ENCODE measurements at regions not wholly inside any gene's neighbourhood (a gene's known extent, or its start where the extent isn't known, plus 50 kb on each side); places are given as distances from the start of the nearest gene placed in this dataset.
"Not testable (repeated sequence)": the region's sequence is repeated elsewhere in the genome, so short reads cannot be mapped to it uniquely, and the experiment has no call there.

DNA sequence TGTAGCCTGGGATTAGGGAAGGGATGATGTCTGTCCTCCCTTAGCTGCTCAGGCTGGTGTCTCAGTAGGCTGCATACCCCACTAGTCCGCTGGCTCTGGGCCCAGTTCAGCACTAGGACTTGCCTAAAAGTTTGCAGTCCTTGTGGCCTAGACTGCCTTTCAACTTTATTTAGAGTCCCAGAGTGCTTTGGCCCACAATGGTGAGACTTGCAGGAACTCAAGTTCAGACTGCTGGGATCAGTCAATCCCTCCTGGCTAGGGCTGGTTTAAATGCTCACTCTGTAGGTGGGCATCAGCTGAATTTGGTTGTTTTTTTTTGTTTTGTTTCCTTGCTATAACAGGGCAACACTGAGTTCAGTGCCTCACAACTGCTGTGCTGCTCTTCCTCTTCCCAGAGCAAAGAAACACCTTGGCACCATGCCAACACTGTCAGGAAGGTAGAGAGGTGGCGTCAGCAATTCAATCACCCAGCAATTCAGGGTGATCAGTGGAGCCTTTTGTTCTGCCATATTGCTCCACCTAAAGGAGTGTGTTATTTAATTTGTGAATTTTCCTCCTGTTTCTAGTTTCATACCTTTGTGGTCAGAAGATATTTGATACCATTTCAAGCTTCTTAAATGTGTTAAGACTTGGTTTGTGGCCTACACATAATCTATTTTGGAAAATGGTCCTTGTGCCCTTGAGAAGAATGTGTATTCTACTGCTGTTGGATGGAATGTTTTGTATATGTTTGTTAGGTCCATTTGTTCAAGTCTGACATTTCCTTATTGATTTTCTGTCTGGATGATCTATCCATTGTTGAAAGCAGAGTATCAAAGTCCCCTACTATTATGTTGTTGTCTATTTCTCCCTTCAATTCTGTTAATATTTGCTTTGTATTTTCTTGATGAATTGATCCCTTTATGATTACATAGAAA lies 284.0 kb upstream of the PMFBP1 start:
- DNase-seq (ENCODE audit: low read depth): no peak

DNA sequence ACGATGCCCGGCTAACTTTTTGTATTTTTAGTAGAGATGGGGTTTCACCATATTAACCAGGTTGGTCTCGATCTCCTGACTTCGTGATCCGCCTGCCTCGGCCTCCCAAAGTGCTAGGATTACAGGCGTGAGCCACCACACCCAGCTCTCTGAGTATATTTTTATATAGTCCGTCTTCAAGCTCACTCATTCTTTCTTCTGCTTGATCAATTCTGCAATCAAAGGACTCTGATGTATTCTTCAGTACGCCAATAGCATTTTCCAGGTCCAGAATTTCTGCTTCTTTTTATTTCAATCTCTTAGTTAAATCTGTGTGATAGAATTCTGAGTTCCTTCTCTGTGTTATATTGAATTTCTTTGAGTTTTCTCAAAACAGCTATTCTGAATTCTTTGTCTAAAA lies 281.9 kb upstream of the PMFBP1 start:
- DNase-seq (ENCODE audit: low read depth): not testable (repeated sequence)

DNA sequence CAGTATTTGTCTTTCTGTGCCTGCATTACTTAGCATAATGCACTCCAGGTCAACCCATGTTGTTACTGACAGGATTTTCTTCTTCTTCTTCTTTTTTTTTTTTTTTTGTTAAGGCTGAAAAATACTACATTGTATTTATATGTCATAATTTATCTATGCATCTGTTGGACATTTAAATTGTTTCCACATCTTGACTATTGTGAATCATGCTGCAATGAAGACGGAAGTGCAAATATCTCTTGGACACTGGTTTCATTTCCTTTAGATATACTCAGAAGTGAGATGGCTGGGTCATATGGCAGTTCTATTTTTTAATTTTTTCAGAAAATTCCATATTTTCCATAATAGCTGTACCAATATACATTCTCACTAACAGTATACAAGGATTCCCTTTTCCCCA lies 272.7 kb upstream of the PMFBP1 start:
- no peak for DNase-seq (ENCODE audit: low read depth)

DNA sequence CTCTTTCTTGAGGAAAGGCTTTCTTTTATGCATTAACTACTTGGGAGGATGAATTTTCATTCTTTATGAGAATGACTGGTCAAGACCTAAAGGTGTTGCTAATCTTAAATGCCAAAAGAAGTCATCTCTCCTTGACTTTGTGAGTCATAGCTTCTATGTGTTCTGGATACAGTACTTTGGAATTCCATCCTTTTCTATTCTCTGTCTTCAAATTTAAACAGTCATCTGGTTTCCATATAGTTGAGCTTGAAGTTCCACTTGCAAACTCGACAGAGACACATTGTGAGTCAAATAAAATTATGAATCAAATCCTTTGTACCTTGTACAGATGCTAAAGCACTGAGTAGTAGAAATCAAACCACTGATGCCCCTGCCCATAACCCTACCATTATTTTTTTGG lies 271.9 kb upstream of the PMFBP1 start:
- no peak for DNase-seq (ENCODE audit: low read depth)

DNA sequence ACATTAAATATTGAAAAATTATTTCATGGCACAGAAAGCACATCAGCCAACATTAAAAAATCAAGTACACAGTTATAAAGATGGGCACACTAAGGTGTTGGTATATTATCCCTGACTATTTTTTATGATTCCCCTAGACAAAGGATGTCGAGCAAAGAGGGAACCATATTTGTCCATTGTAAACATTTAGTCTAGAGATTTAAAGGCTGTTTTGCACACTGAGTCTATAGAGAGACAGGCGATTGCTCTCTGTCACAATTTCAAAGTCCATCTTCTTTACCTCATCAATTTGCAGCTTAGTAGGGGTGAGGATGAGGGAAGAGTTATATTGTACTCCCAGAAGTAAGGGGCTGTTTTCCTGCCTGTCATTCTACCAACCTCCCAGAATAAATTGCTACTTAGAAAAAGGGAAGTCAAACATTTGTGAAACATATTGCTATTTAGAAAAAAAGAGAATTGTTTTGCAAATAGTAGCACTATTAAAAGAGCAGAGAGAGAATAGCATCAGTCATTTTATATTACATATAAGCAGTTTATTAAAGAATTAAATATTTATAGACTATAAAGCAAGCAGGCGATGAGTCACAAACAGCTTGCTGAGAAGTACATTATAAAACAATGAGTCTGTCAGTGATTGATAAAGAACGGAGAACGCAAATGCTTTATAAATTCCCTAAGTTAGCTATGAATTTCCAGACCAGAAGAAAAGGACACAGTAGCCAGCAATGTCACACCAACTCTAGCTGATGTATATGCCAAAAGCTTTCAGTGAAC lies 270.6 kb upstream of the PMFBP1 start:
- DNase-seq (ENCODE audit: low read depth): no peak

DNA sequence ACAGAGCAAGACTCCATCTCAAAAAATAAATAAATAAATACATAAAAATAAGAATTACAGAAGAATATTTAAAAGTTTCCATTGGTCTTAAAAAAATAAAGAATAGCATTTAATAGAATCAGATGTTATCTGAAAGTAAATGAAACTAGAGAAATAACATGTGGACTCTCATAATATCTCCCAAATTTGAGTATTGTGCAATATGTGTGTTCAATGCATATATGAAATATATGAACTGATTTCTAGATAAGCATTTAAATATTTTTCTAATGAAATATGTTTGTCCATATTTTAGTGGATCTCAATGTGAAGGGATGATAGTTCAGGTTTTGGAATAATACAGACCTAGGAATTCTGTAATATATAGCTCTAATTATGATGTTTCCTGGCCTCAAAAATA lies 265.9 kb upstream of the PMFBP1 start:
- no peak for DNase-seq (ENCODE audit: low read depth)

DNA sequence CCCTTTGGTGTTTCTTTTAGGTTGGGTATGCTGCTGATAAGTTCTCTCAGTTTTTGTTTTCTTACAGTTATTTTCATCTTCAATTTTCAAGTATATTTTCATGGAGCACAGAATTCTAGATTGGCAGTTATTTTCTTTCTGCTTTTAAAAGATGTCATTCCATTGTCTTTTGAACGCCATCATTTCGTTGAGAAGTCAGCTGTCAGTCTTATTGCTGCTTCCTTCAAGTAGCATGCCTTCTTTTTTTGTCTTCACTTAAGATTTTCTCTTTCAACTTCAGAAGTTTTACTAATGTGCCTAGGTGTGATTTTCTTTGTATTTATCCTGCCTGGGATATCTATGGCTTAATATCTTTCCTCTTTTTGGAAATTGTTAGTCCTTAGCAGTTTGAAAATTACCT lies 262.2 kb upstream of the PMFBP1 start:
- no peak for DNase-seq (ENCODE audit: low read depth)

DNA sequence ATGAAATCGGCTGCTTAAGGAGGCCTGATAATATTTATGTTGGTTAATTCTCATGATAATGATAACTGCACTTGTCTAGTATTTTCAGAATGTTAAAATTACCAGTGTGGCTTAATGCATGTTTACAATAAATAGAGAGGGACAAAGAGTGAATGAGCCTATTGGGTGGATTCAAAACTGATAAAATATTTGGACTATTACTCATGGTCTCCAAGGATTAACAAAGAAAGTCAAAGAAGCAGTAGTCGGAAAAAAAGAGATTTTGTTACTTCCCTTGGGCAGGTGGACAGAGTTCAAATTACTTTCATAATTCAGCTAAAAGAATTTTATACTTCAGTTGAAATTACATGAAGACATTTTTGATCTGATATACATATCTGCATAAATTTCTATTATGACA lies 258.2 kb upstream of the PMFBP1 start:
- DNase-seq (ENCODE audit: low read depth): no peak

DNA sequence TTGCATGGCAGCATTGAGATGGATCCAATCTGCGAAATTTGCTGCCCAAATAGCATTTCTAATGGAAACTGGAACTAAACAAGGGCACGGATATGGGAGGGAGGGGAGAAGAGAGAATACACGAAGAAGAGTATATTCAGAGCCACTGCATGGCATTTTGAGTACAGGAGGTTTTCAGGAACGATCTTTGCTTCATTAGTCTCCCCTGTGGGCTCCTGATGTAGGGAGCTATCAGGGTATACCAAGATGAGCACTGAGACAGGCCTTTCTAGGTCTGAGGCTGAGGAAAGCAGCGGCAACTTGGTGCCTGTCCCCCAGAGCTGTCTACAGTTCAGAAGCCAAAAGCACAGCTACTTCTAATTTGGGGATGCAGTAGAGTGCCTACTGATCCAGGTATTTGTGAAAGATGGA lies 257.7 kb upstream of the PMFBP1 start:
- DNase-seq (ENCODE audit: low read depth): no peak

DNA sequence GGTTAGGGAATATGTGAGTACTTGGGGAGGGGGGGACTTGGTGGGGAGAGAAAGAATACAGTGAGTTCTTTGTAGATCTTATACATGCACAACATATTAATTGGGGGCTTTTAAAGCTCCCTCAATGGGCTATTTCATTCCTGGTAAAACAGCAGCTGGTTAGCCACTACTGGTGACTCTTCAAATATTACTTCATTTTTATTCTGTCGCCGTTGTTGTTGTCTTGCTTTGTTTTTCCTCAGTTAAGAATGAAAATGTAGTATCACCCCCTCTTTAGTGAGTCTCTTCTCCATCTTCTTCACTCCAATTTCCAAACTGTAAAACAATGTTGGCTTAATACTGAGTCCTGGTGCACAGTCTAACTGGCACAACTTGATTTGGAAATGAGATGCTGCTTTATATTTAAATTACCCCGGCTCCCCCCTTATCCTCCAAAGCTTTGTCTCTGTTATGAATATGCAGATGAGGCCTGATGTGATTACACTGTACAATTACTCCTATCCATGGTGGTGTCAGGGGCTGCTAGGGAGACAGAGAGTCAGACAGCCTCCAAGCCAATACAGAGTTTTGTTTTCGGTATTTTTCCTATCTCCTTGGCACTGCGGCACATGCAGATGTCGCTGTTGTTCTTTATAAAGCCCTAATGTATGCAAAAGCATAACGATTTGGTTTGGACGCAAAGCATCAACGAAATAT lies 256.9 kb upstream of the PMFBP1 start:
- no peak for DNase-seq (ENCODE audit: low read depth)

DNA sequence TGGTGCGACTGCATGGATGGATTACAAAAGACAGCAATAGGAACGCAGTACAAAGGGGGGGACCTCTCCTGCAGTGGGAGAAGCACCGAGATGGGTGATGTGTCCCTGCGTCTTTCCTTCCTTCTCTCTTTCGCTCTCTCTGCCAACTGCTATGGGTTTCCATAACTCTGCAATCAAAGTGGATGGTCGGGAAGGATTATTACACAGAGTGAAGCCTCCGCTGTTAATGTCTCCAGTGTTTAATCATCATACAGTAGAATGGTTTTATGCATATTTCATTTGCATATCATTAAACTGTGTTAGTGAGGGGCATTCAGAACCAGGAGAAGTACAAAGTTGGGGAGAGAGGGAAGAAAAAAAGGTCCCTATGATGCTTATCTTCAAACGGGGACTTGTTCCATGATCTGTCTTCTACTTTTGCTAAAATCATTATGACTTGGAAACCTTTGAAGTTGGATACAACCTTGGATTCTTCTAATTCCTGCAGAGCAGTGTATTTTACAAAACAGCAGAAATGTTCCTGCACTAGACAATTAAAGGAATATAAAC lies 255.9 kb upstream of the PMFBP1 start:
- DNase-seq (ENCODE audit: low read depth): no peak

DNA sequence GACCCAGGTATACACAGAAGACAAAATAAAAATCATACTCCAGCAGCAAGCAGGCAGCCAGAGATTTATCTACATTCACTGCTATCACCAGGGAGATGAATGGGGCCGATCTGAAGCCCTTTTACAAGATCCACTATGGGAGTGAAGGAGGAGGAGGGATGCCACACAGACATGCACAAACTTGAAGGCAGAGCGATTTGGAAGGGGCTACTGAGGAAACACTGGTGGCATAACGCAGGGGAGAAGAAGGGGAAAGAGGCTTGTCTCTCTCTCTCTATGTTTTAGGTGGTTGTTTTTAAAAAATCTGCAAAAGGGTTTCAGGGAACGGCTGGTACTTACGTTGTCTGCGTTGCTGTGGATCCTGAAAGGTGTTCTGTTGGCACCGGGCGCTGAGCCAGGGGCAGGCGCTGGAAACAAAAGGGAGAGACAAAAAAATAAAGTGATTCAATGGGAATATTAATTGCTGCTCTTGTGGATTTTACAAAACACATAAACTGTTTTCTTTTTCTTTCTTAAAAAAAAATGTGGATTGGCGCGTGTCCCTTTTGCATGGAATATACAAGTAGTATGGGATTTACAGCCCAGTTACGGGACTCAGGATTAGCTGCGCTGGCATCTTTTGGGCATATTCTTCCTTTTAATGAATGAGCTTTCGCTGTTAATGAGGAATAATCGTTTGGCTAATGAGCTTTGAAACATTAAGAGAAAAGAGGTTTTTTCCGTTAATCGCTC lies 255.3 kb upstream of the PMFBP1 start:
- no peak for DNase-seq (ENCODE audit: low read depth)

DNA sequence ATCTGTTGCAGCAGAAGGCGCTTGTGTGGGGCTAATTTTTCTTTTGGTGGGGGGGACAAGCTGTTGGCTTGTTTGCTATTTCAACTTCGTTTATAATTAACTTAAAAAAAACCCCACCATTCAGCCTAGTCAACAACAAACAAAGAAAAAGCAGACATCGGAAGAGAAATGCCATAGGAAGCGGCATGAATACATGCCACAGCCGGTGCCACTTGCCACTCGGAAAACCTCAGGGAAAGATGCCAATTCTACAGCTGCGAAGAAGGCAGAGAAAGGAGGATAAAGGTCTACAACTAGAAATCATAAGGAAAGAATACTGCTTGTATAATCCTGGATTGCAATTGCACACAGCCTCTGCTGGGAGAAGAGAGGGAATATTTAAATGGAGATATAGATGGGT lies 254.4 kb upstream of the PMFBP1 start:
- no peak for DNase-seq (ENCODE audit: low read depth)

DNA sequence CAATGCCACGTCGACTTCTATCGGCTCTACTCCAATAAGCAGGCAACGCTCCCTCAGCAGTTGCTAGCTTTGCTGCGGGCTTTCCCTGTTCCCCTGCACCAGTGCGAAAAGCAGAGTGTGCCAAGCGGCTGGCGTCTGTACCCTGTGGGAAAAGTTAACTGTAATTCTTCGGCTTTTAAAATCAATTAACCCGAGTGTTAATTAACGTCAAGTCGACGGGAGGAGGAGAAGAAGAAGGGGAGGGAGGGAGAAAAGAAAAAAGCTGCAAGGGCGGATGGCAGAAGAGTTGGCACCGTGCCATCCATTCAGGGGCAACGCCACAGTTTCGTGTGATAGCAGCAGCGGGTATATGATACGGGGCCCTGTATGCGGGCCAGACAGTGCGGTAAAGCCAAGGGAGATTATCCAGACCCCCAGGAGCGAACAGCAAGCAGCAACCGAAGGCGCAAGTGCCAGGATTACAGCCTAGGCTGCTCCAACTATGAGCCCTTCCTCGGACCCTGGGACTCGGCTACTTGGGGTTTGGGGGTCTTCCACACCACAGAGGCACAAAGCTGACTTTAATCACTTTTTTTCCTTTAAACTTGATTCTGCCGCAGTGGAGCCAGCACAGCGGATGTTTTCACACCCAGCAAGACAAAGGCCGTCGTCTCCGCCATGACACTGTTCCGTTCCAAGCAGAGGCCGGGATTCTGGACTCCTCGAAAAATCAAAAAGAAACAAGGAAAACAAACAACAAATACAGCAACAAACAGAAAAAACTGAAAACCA lies 253.8 kb upstream of the PMFBP1 start:
- no peak for DNase-seq (ENCODE audit: low read depth)

DNA sequence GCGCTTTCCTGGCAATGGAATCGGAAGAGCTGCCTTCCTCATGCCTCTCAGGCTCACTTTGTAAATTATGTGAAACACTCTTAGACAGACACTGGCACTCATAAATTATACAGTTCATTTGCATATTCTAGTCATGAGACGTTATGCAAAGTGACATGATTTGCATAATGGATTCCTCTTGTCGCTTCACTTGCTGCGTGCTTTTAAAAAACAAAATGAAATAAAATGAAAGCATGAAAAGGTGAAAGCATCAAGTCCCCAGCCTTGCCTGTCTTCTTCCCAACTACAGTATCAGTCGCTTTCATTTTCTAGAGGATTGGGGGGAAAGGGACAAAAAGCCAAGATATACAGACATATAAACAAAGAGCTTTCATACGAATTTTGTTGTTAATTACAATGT lies 252.8 kb upstream of the PMFBP1 start:
- DNase-seq (ENCODE audit: low read depth): no peak

DNA sequence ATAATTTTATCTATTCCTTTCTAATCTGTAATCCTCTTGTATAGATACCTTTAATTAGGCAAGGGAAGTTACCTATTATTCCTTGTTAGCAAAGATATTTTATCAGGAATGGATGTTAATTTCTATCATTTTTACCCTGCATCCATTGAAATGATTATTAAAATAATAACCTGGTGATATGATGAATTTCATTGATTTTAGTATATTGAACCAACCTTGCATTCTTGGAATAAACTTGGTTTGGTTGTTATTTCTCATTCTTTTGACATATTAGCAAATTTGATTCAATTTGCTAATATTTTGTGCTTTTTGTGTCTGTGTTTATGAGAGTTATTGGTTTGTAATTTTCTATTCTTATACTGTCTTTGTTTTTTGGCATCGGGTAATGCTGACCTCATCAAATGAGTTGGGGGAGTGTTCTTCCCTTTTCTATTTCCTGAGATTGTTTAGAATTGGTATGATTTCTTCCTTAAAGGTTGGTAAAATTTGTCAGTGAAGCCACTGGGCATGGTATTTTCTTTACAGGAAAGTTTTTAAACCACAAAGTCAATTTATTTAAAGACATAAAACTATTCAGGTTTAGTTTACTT lies 250.4 kb upstream of the PMFBP1 start:
- DNase-seq (ENCODE audit: low read depth): no peak

DNA sequence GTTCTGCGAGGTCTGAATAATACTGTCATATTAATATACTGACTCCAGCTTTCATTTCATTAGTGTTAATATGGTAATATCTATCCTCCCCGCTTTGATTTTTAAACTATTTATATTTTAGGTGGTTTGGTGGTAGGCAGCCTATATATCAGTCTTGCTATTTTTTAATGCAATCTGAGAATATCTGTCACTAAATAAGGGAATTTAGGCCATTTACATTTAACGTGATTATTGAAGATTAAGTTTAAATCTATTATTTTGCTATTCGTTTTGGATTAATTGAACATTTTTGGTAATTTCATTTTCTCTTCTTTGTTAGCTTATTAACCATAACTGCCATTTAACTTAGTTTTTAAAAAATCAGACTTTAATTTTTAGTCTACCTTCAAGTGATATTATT lies 247.7 kb upstream of the PMFBP1 start:
- no peak for DNase-seq (ENCODE audit: low read depth)

DNA sequence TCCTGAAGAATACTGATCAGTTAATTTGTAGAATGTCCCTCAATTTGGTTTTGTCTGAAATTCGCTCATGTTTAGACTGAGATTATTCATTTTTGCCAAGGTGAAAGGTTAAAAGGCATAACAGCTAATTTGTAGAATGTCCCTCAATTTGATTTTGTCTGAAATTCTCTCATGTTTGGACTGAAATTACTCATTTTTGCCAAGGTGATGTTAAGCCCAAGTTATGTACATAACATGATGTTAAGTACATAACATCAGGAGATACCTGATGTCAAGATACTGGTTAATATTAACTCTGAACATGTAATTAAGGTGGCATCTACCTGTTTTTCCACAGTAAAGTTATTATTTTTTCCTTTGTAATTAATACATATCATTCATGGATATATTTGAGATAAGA lies 243.4 kb upstream of the PMFBP1 start:
- DNase-seq (ENCODE audit: low read depth): no peak

DNA sequence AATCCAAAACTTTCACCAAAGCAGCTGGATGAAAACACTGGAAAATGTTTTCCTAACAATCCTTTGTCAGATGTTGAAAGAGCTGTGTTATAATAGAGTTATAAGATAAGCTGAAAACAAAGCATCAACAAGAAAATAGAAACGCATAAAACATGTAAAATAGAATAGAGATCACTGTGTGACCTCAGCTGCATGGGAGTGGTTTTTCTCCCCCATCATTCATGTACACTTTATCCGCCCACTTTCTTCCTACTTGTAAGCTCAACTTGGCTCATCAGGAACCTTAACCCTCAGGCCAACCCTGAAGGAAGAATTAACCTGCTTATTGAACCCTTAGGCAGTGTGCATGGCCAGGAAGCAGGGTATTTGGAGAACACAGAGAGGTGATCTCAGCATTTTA lies 238.5 kb upstream of the PMFBP1 start:
- no peak for DNase-seq (ENCODE audit: low read depth)

DNA sequence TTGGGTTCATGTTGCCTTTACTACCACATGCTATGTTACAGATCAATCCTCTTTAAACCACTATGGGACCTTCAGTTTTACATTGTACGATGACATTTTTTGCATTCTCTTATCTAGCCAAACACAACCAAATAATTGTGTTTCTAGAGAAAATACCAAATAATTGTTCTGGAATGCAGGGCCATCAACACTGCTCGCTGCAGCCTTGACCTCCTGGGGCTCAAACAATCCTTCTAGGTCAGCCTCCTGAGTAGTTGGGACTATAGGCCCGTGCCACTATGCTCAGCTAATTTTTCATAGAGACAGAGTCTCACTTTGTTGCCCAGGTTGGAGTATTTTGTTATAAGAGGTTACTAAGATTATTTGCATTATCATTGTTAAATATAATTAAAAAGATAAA lies 237.5 kb upstream of the PMFBP1 start:
- no peak for DNase-seq (ENCODE audit: low read depth)

DNA sequence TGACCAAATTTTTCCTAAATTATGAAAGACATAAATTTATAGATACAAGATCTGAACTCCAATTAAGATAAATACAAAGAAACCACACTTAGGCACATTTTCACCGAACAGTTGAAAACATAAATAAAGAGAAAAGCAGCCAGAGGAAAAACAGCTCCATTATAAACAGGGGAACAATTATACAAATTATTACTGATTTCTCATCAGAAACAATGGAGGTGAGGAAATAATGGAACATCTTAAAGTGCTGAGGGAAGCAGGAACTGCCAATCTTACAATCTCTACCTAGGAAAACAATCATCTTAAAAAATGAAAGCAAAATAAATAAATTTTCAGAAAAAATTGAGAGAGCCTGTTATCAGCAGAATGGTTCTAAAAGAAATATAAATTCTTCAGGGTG lies 234.4 kb upstream of the PMFBP1 start:
- DNase-seq (ENCODE audit: low read depth): no peak
